H9 (cell line): ENCODE measurements at regions not wholly inside any gene's neighbourhood (a gene's known extent, or its start where the extent isn't known, plus 50 kb on each side); places are given as distances from the start of the nearest gene placed in this dataset.

ENCODE experiments used
- DNase-seq: peaks from one replicate; pipeline ENCODE4 v3.0.0-alpha.2; 2017
- H2AFZ ChIP-seq: one replicate; pipeline ENCODE4 v1.6.1; 2013; ENCODE audit warnings: mild to moderate bottlenecking, low read length, control low read depth, moderate library complexity
- H2AK5ac ChIP-seq: 2 replicates; pipeline ENCODE4 v1.6.1; 2013; ENCODE audit warnings: low read length, control low read depth, mixed read lengths; ENCODE audit not compliant: insufficient read length
- H2BK120ac ChIP-seq: one replicate; pipeline ENCODE4 v1.6.1; 2013; ENCODE audit warnings: low read depth, mild to moderate bottlenecking, low read length, control low read depth, inconsistent platforms; ENCODE audit not compliant: poor library complexity, severe bottlenecking
- H2BK12ac ChIP-seq: 2 replicates; pipeline ENCODE4 v1.6.1; 2013; ENCODE audit warnings: low read length, control low read depth, mixed read lengths, low read depth; ENCODE audit not compliant: insufficient read length
- H2BK15ac ChIP-seq: 2 replicates; pipeline ENCODE4 v1.6.1; 2013; ENCODE audit warnings: low read depth, low read length, control low read depth
- H2BK20ac ChIP-seq: one replicate; pipeline ENCODE4 v1.6.1; 2013; ENCODE audit warnings: low read depth, mild to moderate bottlenecking, low read length, control low read depth, inconsistent platforms; ENCODE audit not compliant: poor library complexity, severe bottlenecking
- H2BK5ac ChIP-seq: 2 replicates; pipeline ENCODE4 v1.6.1; 2013; ENCODE audit warnings: low read length, control low read depth, mixed read lengths; ENCODE audit not compliant: insufficient read length
- H3K14ac ChIP-seq: 2 replicates; pipeline ENCODE4 v1.6.1; 2013; ENCODE audit warnings: low read length, control low read depth; ENCODE audit not compliant: insufficient read depth
- H3K18ac ChIP-seq: 2 replicates; pipeline ENCODE4 v1.6.1; 2013; ENCODE audit warnings: low read depth, mild to moderate bottlenecking, mixed read lengths, low read length, control low read depth; ENCODE audit not compliant: insufficient read length
- H3K23ac ChIP-seq: 2 replicates; pipeline ENCODE4 v1.6.1; 2013; ENCODE audit warnings: low read length, control low read depth, mixed read lengths, low read depth; ENCODE audit not compliant: insufficient read length
- H3K23me2 ChIP-seq: 2 replicates; pipeline ENCODE4 v1.6.1; 2013; ENCODE audit warnings: low read depth, mild to moderate bottlenecking, mixed read lengths, low read length, control low read depth; ENCODE audit not compliant: insufficient read length, poor library complexity, severe bottlenecking
- H3K27ac ChIP-seq: 2 replicates; pipeline ENCODE4 v1.5.1; 2013; ENCODE audit warnings: low read length, control low read depth, mixed read lengths, low read depth; ENCODE audit not compliant: insufficient read length
- H3K27me3 ChIP-seq: 2 replicates; pipeline ENCODE4 v1.6.1; 2013; ENCODE audit warnings: low read length, control low read depth, inconsistent platforms; ENCODE audit not compliant: insufficient read depth
- H3K4ac ChIP-seq: 2 replicates; pipeline ENCODE4 v1.6.1; 2013; ENCODE audit warnings: low read depth, mild to moderate bottlenecking, control low read depth, inconsistent platforms, low read length, moderate library complexity
- H3K4me1 ChIP-seq: 2 replicates; pipeline ENCODE4 v1.6.1; 2013; ENCODE audit warnings: low read length, control low read depth, inconsistent platforms; ENCODE audit not compliant: insufficient read depth
- H3K4me2 ChIP-seq: 2 replicates; pipeline ENCODE4 v1.6.1; 2013; ENCODE audit warnings: low read length, control low read depth, mixed read lengths; ENCODE audit not compliant: insufficient read length, insufficient read depth
- H3K56ac ChIP-seq: 2 replicates; pipeline ENCODE4 v1.6.1; 2013; ENCODE audit warnings: low read depth, mild to moderate bottlenecking, mixed read lengths, low read length, control low read depth; ENCODE audit not compliant: insufficient read length
- H3K79me1 ChIP-seq: 2 replicates; pipeline ENCODE4 v1.6.1; 2013; ENCODE audit warnings: low read depth, mild to moderate bottlenecking, moderate library complexity, low read length, control low read depth, inconsistent platforms; ENCODE audit not compliant: insufficient read depth, poor library complexity, severe bottlenecking
- H3K79me2 ChIP-seq: 2 replicates; pipeline ENCODE4 v1.6.1; 2013; ENCODE audit warnings: low read length, control low read depth, inconsistent platforms; ENCODE audit not compliant: insufficient read depth
- H3K9ac ChIP-seq: 2 replicates; pipeline ENCODE4 v1.6.1; 2013; ENCODE audit warnings: low read length, control low read depth, mixed read lengths; ENCODE audit not compliant: insufficient read length; ENCODE audit errors: extremely low read depth
- H3K9me3 ChIP-seq: one replicate; pipeline ENCODE4 v1.6.1; 2013; ENCODE audit warnings: low read depth, low read length, inconsistent platforms; ENCODE audit not compliant: control insufficient read depth
- H3T11ph ChIP-seq: one replicate; pipeline ENCODE4 v1.6.1; 2013; ENCODE audit warnings: mild to moderate bottlenecking, low read length, control low read depth, inconsistent platforms
- H4K20me1 ChIP-seq: one replicate; pipeline ENCODE4 v1.6.1; 2013; ENCODE audit not compliant: control insufficient read depth, insufficient read length, insufficient read depth
- H4K5ac ChIP-seq: 2 replicates; pipeline ENCODE4 v1.6.1; 2013; ENCODE audit warnings: low read depth, mild to moderate bottlenecking, mixed read lengths, low read length, control low read depth; ENCODE audit not compliant: insufficient read length
- H4K8ac ChIP-seq: replicated peaks from 2 replicates; pipeline ENCODE4 v1.6.1; 2013; ENCODE audit warnings: low read length, control low read depth, mixed read lengths, low read depth; ENCODE audit not compliant: insufficient read length
- H4K91ac ChIP-seq: 2 replicates; pipeline ENCODE4 v1.6.1; 2013; ENCODE audit warnings: low read depth, mild to moderate bottlenecking, moderate library complexity, mixed read lengths, low read length, control low read depth; ENCODE audit not compliant: insufficient read length
- H3K27ac Mint-ChIP-seq, 3 experiments: 2 replicates in 2 of 3; 3 replicates in 1 of 3; pipeline ENCODE4 v1.8.0; 2020 to 2021; ENCODE audit warnings: mixed read lengths in 3 of 3, mild to moderate bottlenecking in 1 of 3, moderate library complexity in 1 of 3
- H3K27me3 Mint-ChIP-seq: 2 replicates; pipeline ENCODE4 v1.8.0; 2021; ENCODE audit warnings: low read depth, mild to moderate bottlenecking, moderate library complexity, mixed read lengths
- H3K36me3 Mint-ChIP-seq, 3 experiments: 2 replicates in 2 of 3; 3 replicates in 1 of 3; pipeline ENCODE4 v1.8.0; 2020 to 2021; ENCODE audit warnings: low read depth in 3 of 3, mixed read lengths in 3 of 3; ENCODE audit not compliant: insufficient read depth in 1 of 3
- H3K4me1 Mint-ChIP-seq, 2 experiments: 2 replicates each; pipeline ENCODE4 v1.8.0; 2020; ENCODE audit warnings: mixed read lengths in 2 of 2
- H3K4me3 Mint-ChIP-seq, 2 experiments: 2 replicates in 1 of 2; 3 replicates in 1 of 2; pipeline ENCODE4 v1.8.0; 2020 to 2021; ENCODE audit warnings: mild to moderate bottlenecking in 2 of 2, mixed read lengths in 2 of 2, moderate library complexity in 1 of 2
- H3K9me3 Mint-ChIP-seq, 2 experiments: 2 replicates in 1 of 2; 3 replicates in 1 of 2; pipeline ENCODE4 v1.8.0; 2020; ENCODE audit warnings: mild to moderate bottlenecking in 2 of 2, mixed read lengths in 2 of 2, moderate library complexity in 1 of 2
- CTCF ChIP-seq: fragments of 200-600 bp; sonication (generic); conservative IDR thresholded peaks from 3 replicates; pipeline ENCODE4 v1.8.0; 2021; ENCODE audit warnings: antibody characterized with exemption, mild to moderate bottlenecking
- WGBS: extraction: QIAGEN DNeasy Blood & Tissue Kit; methylation state at CpG from one replicate; pipeline ENCODE4 v1.1.7; 2013; ENCODE audit warnings: missing lambda C conversion rate, low lambda C conversion rate, mixed read lengths; ENCODE audit not compliant: insufficient read length; ENCODE audit errors: extremely low coverage; 5-methylcytosine and 5-hydroxymethylcytosine counted together

- Histone ChIP-seq H3K27ac (no peak overlapping the region), H3K14ac (no peak overlapping the region), H4K8ac (no peak overlapping the region), H2BK5ac (no peak overlapping the region), H3K9ac (no peak overlapping the region), H3K79me2 (no peaks in the 10 kb centered on the region), H3K4ac (no peak overlapping the region), H2BK20ac (no peak overlapping the region), H3T11ph (no peak overlapping the region), H2AK5ac (no peak overlapping the region), H3K18ac (no peak overlapping the region), H2BK12ac (no peak overlapping the region), H4K20me1 (no peaks in the 10 kb centered on the region), H2BK15ac (no peak overlapping the region), H2AFZ (no peak overlapping the region), H4K91ac (no peak overlapping the region), H3K23ac (no peak overlapping the region), H3K4me2 (no peak overlapping the region), H2BK120ac (no peak overlapping the region), H3K9me3 (no peaks in the 10 kb centered on the region), H3K23me2 (no peaks in the 10 kb centered on the region), H3K4me1 (no peaks in the 10 kb centered on the region), H3K56ac (no peak overlapping the region), H3K27me3 (no peaks in the 10 kb centered on the region), H3K79me1 (no peaks in the 10 kb centered on the region), H4K5ac (no peak overlapping the region)
- no peaks in the 10 kb centered on the region for H3K36me3 Mint-ChIP-seq
- H3K4me1 Mint-ChIP-seq: no peaks in the 10 kb centered on the region; a peak in 1 of 4 replicates
- WGBS: no CpG with 5 or more reads among the region's 2 CpGs
- H3K27ac Mint-ChIP-seq: no peak overlapping the region
- no peak overlapping the region for H3K4me3 Mint-ChIP-seq
- H3K27me3 Mint-ChIP-seq: no peaks in the 10 kb centered on the region
- no peak for DNase-seq
- H3K9me3 Mint-ChIP-seq: no peaks in the 10 kb centered on the region
- TF ChIP-seq CTCF: no peak
These were observed 192.2 kb upstream of the HS3ST1 start for GRCh38 chr4:11620861-11621260.
